ENCODE measurements at regions not wholly inside any gene's neighbourhood (a gene's known extent, or its start where the extent isn't known, plus 50 kb on each side); places are given as distances from the start of the nearest gene placed in this dataset.

DNA sequence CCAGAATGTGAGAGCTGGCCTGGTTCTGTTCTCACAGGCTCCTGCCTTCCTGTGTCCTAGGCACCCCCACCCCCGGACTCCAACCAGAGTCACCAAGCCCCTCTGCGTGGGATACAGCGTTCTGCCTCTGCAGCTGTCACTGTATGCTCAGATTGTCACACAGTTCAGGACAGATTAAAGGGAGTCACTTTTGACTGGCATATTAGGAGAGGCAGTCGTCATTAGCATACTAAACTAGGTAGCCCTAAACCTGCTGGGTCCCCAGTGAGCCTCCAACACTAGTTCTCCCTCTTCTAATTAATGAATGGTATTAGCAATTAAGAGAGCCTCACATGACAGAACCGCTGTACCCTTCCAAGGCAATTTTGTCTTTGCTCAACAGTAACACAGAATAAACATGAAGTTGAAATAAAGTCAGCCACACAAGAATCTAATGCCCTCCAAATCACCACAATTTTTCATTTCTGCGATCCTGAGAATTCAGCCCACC lies 340.2 kb downstream of the CMPK2 start:
- TF ChIP-seq, protein P1, sequence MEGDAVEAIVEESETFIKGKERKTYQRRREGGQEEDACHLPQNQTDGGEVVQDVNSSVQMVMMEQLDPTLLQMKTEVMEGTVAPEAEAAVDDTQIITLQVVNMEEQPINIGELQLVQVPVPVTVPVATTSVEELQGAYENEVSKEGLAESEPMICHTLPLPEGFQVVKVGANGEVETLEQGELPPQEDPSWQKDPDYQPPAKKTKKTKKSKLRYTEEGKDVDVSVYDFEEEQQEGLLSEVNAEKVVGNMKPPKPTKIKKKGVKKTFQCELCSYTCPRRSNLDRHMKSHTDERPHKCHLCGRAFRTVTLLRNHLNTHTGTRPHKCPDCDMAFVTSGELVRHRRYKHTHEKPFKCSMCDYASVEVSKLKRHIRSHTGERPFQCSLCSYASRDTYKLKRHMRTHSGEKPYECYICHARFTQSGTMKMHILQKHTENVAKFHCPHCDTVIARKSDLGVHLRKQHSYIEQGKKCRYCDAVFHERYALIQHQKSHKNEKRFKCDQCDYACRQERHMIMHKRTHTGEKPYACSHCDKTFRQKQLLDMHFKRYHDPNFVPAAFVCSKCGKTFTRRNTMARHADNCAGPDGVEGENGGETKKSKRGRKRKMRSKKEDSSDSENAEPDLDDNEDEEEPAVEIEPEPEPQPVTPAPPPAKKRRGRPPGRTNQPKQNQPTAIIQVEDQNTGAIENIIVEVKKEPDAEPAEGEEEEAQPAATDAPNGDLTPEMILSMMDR (IDR thresholded peaks at IDR 0.05; ENCODE audit: insufficient read depth, low read depth, low read length) = no peak
- TF ChIP-seq EZH2 (IDR thresholded peaks at IDR 0.05; ENCODE audit: insufficient read depth, low read length) = no peak
